NCI-H82 (cell line): ENCODE measurements at regions not wholly inside any gene's neighbourhood (a gene's known extent, or its start where the extent isn't known, plus 50 kb on each side); places are given as distances from the start of the nearest gene placed in this dataset.
A peak's percentile ranks its signal among the peaks of the same experiment; 100 is the strongest.

Source experiments
- DNase-seq: peaks from one replicate; lab custom pipeline; 2025; lab: John Stamatoyannopoulos, UW

GRCh38 chr21:40985370-40985769, 138.4 kb upstream of the DSCAM start:
- DNase-seq: peak; percentile 89

GRCh38 chr21:40990366-40990765, 143.4 kb upstream of the DSCAM start:
- no peak for DNase-seq

GRCh38 chr21:40997831-40998230, 150.9 kb upstream of the DSCAM start:
- DNase-seq: no peak

GRCh38 chr21:41000838-41001237, 153.9 kb upstream of the DSCAM start:
- no peak for DNase-seq

GRCh38 chr21:41006636-41007035, 159.7 kb upstream of the DSCAM start:
- DNase-seq: no peak

GRCh38 chr21:41008351-41008750, 159.6 kb upstream of the BACE2 start:
- DNase-seq: no peak

GRCh38 chr21:41008974-41009373, 159.0 kb upstream of the BACE2 start:
- no peak for DNase-seq

GRCh38 chr21:41009398-41010100, 158.4 kb upstream of the BACE2 start:
- peak; percentile 48 for DNase-seq

- DNase-seq: no peak
Measured at GRCh38 chr21:41010101-41010435, 157.9 kb upstream of the BACE2 start.

- DNase-seq: no peak
Measured at GRCh38 chr21:41011098-41011731, 156.7 kb upstream of the BACE2 start.

- no peak for DNase-seq
Measured at GRCh38 chr21:41011951-41012366, 156.0 kb upstream of the BACE2 start.

GRCh38 chr21:41012425-41012824, 155.5 kb upstream of the BACE2 start:
- DNase-seq: no peak

GRCh38 chr21:41016472-41016871, 151.5 kb upstream of the BACE2 start:
- peak; percentile 97 for DNase-seq

GRCh38 chr21:41018431-41018830, 149.5 kb upstream of the BACE2 start:
- no peak for DNase-seq

GRCh38 chr21:41023936-41024335, 144.0 kb upstream of the BACE2 start:
- DNase-seq: no peak

GRCh38 chr21:41024341-41024740, 143.6 kb upstream of the BACE2 start:
- DNase-seq: no peak

- no peak for DNase-seq
Measured at GRCh38 chr21:41024746-41025254, 143.2 kb upstream of the BACE2 start.

- DNase-seq: no peak
Measured at GRCh38 chr21:41029571-41029970, 138.4 kb upstream of the BACE2 start.

GRCh38 chr21:41031701-41032220, 136.2 kb upstream of the BACE2 start:
- no peak for DNase-seq

GRCh38 chr21:41032541-41032940, 135.4 kb upstream of the BACE2 start:
- DNase-seq: no peak

- no peak for DNase-seq
Measured at GRCh38 chr21:41037212-41037611, 130.7 kb upstream of the BACE2 start.

GRCh38 chr21:41037936-41038335, 130.0 kb upstream of the BACE2 start:
- DNase-seq: no peak

GRCh38 chr21:41043014-41043413, 124.9 kb upstream of the BACE2 start:
- DNase-seq: peak; percentile 7
